ENCODE measurements at regions not wholly inside any gene's neighbourhood (a gene's known extent, or its start where the extent isn't known, plus 50 kb on each side); places are given as distances from the start of the nearest gene placed in this dataset.
A peak's percentile ranks its signal among the peaks of the same experiment; 100 is the strongest.

GRCh38 chr5:2334719-2335118 is 416.8 kb downstream of the IRX2 start:
- Histone ChIP-seq H3K56ac (replicated peaks; ENCODE audit: insufficient read length, low read depth, low read length) (no peak overlapping the region), H4K8ac (ENCODE audit: extremely low read depth, insufficient read depth, low read length) (no peak overlapping the region; the same call in 1 of the 2 replicates), H2BK20ac (ENCODE audit: low read length) (no peak overlapping the region), H3K36me3 (ENCODE audit: control insufficient read depth in 2 of 4, insufficient read depth in 4 of 4, low read length in 3 of 4) (no peaks in the 10 kb centered on the region; a peak in 2 of 8 replicates), H3K27me3 (replicated peaks in 1 of 4; ENCODE audit: control insufficient read depth in 3 of 4, extremely low read depth in 1 of 4, insufficient read depth in 3 of 4, low read length in 3 of 4) (no peaks in the 10 kb centered on the region; a peak in 1 of 7 replicates), H3K4me2 (ENCODE audit: insufficient read depth in 1 of 2, low read depth in 2 of 2, low read length in 2 of 2) (no peak overlapping the region; a peak in 1 of 4 replicates), H3K4ac (replicated peaks; ENCODE audit: insufficient read length, low read depth, low read length) (no peak overlapping the region), H2BK12ac (ENCODE audit: low read depth, low read length) (no peak overlapping the region), H4K20me1 (replicated peaks in 1 of 2; ENCODE audit: control insufficient read depth in 1 of 2, insufficient read depth in 2 of 2, low read length in 2 of 2) (peaks cover 0 to 6% of the 10 kb centered on the region in 2 experiments), H3K27ac (ENCODE audit: low read depth, low read length) (no peak overlapping the region), H2BK120ac (replicated peaks; ENCODE audit: low read depth, low read length) (no peak overlapping the region), H3K14ac (ENCODE audit: insufficient read length) (no peak overlapping the region), H3K4me3 (ENCODE audit: extremely low read depth in 1 of 4, insufficient read depth in 2 of 4, low read depth in 3 of 4, low read length in 4 of 4) (no peak overlapping the region), H2AFZ (ENCODE audit: low read length) (no peak overlapping the region), H3K23ac (ENCODE audit: insufficient read length) (no peak overlapping the region), H3K79me1 (ENCODE audit: low read depth, low read length) (0 out of 2 replicates have a peak, but pooled peaks cover 2% of the 10 kb centered on the region), H3K18ac (ENCODE audit: extremely low read depth, low read length) (no peak overlapping the region), H3K9me3 (ENCODE audit: insufficient read depth in 2 of 2, low read depth in 1 of 2, low read length in 1 of 2) (no peaks in the 10 kb centered on the region), H4K5ac (ENCODE audit: insufficient read length, low read depth, low read length) (no peak overlapping the region), H3K23me2 (ENCODE audit: low read depth, low read length) (no peaks in the 10 kb centered on the region), H3K79me2 (ENCODE audit: control insufficient read depth in 1 of 2, insufficient read depth in 2 of 2, low read length in 2 of 2) (no peaks in the 10 kb centered on the region; a peak in 1 of 4 replicates), H3K4me1 (replicated peaks in 1 of 4; ENCODE audit: control insufficient read depth in 3 of 4, insufficient read depth in 4 of 4, low read length in 3 of 4) (peaks cover 0 to 12% (median under 1%) of the 10 kb centered on the region in 4 experiments; a peak in 1 of 7 replicates), H2AK5ac (ENCODE audit: low read depth, low read length) (no peak overlapping the region), H2BK15ac (ENCODE audit: low read length) (no peak overlapping the region), H2BK5ac (ENCODE audit: low read depth, low read length) (no peak overlapping the region), H4K91ac (replicated peaks; ENCODE audit: insufficient read length, low read length) (no peak overlapping the region), H3K9ac (replicated peaks in 1 of 4; ENCODE audit: extremely low read depth in 1 of 4, low read depth in 3 of 4, low read length in 3 of 4) (no peak overlapping the region)
- FAIRE-seq (no peak), DNase-seq (ENCODE audit: low read depth in 1 of 2, low spot score in 2 of 2) (no peak)
- WGBS, 2 experiments (ENCODE audit: extremely low coverage in 1 of 2, insufficient coverage in 1 of 2, insufficient read length in 1 of 2, insufficient replicate concordance in 2 of 2, low coverage in 1 of 2, low lambda C conversion rate in 2 of 2, missing lambda C conversion rate in 1 of 2): 71% methylated on average over 21 of the region's 24 CpGs; no CpG with 5 or more reads in 1 of the 2 experiments
- CTCF ChIA-PET (ENCODE audit: partially characterized antibody): no interaction called here
- POLR2A ChIA-PET (ENCODE audit: partially characterized antibody): no interaction called here
- TF ChIP-seq, protein P1, sequence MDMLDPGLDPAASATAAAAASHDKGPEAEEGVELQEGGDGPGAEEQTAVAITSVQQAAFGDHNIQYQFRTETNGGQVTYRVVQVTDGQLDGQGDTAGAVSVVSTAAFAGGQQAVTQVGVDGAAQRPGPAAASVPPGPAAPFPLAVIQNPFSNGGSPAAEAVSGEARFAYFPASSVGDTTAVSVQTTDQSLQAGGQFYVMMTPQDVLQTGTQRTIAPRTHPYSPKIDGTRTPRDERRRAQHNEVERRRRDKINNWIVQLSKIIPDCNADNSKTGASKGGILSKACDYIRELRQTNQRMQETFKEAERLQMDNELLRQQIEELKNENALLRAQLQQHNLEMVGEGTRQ (IDR thresholded peaks at IDR 0.05; ENCODE audit: low read length): no peak
- TF ChIP-seq TAF1 (IDR thresholded peaks at IDR 0.05; ENCODE audit: low read depth, low read length): no peak
- 0 out of 2 replicates have a peak, but pooled peaks have one; percentile 22 for TF ChIP-seq TEAD4 (IDR thresholded peaks at IDR 0.05; ENCODE audit: low read depth, low read length)

Measured in H1 (cell line).